ENCODE measurements at regions not wholly inside any gene's neighbourhood (a gene's known extent, or its start where the extent isn't known, plus 50 kb on each side); places are given as distances from the start of the nearest gene placed in this dataset.
"Not testable (repeated sequence)": the region's sequence is repeated elsewhere in the genome, so short reads cannot be mapped to it uniquely, and the experiment has no call there.

DNA sequence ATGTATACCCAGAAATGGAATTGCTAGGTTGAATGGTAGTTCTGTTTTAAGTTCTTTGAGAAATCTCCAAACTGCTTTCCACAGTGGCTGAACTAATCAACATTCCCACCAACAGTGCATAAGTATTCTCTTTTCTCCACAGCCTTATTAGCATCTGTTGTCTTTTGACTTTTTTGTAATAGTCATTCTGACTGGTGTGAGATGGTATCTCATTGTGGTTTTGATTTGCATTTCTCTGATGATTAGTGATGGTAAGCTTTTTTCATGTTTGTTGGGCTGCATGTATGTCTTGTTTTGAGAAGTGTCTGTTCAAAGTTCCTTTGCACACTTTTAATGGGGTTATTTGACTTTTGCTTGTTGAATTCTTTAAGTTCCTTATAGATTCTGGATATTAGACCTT lies 52.4 kb upstream of the EHHADH start:
- H3K4me1 ChIP-seq (ENCODE audit: insufficient read depth, low read length); DNase-seq (ENCODE audit: low read depth); H3K27me3 Mint-ChIP-seq (ENCODE audit: low read depth, unreplicated experiment); H3K27me3 ChIP-seq (ENCODE audit: insufficient read depth, low read length); H3K27ac ChIP-seq (ENCODE audit: low read depth, low read length); H4K20me1 ChIP-seq (ENCODE audit: insufficient read depth, low read length); H3K79me2 ChIP-seq (ENCODE audit: insufficient read depth, low read length); H3K9me3 ChIP-seq (ENCODE audit: insufficient read depth, low read depth, low read length); FAIRE-seq; H3K4me3 ChIP-seq (ENCODE audit: insufficient read depth, low read depth, low read length); H3K27ac Mint-ChIP-seq (ENCODE audit: unreplicated experiment); H3K4me1 Mint-ChIP-seq (ENCODE audit: low read depth, unreplicated experiment); H3K36me3 ChIP-seq (ENCODE audit: insufficient read depth, low read length); H2AFZ ChIP-seq (ENCODE audit: low read depth, low read length); H3K4me3 Mint-ChIP-seq (ENCODE audit: unreplicated experiment); H3K9ac ChIP-seq (ENCODE audit: low read length); H3K4me2 ChIP-seq (ENCODE audit: low read length): not testable (repeated sequence)
- peaks cover 21% of the 10 kb centered on the region for H3K9me3 Mint-ChIP-seq (ENCODE audit: unreplicated experiment)
- peaks cover 29% of the 10 kb centered on the region for H3K36me3 Mint-ChIP-seq (ENCODE audit: low read depth, unreplicated experiment)

DNA sequence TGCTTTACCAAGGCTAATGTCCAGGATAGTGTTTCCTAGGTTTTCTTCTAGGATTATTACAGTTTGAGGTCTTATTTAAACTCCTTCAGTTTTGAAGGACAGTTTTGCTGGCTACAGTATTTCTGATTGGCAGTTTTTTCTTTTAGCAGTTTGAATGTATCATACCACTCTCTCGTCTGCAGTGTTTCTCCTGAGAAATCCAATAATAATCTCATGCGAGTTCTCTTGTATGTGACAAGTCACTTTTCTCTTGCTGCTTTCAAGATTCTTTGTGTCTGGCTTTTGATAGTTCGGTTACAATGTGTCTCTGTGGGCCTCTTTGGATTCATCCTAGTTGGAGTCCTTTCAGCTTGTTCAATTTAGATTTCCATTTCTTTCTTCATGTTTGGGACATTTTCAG lies 53.0 kb upstream of the EHHADH start:
- no peak overlapping the region for H3K27ac ChIP-seq (ENCODE audit: low read depth, low read length)
- Mint-ChIP-seq H3K9me3 (ENCODE audit: unreplicated experiment) (peaks cover 21% of the 10 kb centered on the region), H3K4me3 (ENCODE audit: unreplicated experiment) (no peak overlapping the region), H3K4me1 (ENCODE audit: low read depth, unreplicated experiment) (no peaks in the 10 kb centered on the region), H3K27me3 (ENCODE audit: low read depth, unreplicated experiment) (no peaks in the 10 kb centered on the region), H3K27ac (ENCODE audit: unreplicated experiment) (no peak overlapping the region), H3K36me3 (ENCODE audit: low read depth, unreplicated experiment) (peaks cover 32% of the 10 kb centered on the region)
- no peak overlapping the region for H3K4me3 ChIP-seq (ENCODE audit: insufficient read depth, low read depth, low read length)
- no peaks in the 10 kb centered on the region for H3K27me3 ChIP-seq (ENCODE audit: insufficient read depth, low read length)
- no peak overlapping the region for H2AFZ ChIP-seq (ENCODE audit: low read depth, low read length)
- H3K9me3 ChIP-seq (ENCODE audit: insufficient read depth, low read depth, low read length) = no peaks in the 10 kb centered on the region
- no peak overlapping the region for H3K9ac ChIP-seq (ENCODE audit: low read length)
- H3K4me1 ChIP-seq (ENCODE audit: insufficient read depth, low read length) = no peaks in the 10 kb centered on the region
- H4K20me1 ChIP-seq (ENCODE audit: insufficient read depth, low read length) = peaks cover 3% of the 10 kb centered on the region
- DNase-seq (ENCODE audit: low read depth) = no peak
- no peak for FAIRE-seq
- H3K36me3 ChIP-seq (ENCODE audit: insufficient read depth, low read length) = no peaks in the 10 kb centered on the region
- no peak overlapping the region for H3K4me2 ChIP-seq (ENCODE audit: low read length)
- no peaks in the 10 kb centered on the region for H3K79me2 ChIP-seq (ENCODE audit: insufficient read depth, low read length)
- no peak for TF ChIP-seq EZH2 (IDR thresholded peaks at IDR 0.05; ENCODE audit: insufficient read depth, low read length)
- TF ChIP-seq, protein P1, sequence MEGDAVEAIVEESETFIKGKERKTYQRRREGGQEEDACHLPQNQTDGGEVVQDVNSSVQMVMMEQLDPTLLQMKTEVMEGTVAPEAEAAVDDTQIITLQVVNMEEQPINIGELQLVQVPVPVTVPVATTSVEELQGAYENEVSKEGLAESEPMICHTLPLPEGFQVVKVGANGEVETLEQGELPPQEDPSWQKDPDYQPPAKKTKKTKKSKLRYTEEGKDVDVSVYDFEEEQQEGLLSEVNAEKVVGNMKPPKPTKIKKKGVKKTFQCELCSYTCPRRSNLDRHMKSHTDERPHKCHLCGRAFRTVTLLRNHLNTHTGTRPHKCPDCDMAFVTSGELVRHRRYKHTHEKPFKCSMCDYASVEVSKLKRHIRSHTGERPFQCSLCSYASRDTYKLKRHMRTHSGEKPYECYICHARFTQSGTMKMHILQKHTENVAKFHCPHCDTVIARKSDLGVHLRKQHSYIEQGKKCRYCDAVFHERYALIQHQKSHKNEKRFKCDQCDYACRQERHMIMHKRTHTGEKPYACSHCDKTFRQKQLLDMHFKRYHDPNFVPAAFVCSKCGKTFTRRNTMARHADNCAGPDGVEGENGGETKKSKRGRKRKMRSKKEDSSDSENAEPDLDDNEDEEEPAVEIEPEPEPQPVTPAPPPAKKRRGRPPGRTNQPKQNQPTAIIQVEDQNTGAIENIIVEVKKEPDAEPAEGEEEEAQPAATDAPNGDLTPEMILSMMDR (IDR thresholded peaks at IDR 0.05; ENCODE audit: insufficient read depth, low read depth, low read length) = no peak

DNA sequence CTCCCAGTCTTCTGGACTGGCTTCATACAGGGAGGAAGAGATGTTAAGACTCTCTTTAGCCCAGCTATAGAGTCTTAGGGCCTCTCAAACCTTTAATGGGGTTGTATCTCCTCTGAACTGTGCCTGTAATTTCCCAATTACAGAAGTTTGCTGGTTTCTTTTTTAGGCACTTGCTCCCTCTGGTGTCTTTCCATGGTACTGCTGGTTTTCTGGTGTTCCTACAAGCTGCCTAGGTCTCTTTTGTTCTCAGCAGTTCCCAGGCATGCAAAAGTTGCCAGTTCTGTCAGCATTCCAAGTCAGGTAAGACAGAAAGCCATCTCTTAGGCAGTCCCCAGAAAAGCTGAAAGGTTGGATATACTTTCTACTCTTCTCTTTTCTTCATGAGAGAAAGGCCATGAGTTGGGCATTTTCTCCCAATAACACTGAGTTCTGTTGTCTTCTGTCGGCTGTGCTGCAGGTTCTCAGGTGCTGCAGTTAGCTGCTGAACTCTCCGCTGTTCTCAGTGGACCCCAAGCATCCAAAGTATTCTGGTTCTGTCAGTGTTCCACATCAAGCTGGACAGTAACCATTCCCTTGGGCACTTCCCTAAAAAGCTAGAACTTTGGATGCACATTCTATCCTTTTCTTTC lies 54.4 kb upstream of the EHHADH start:
- Histone ChIP-seq H3K79me2 (ENCODE audit: insufficient read depth, low read length) (no peaks in the 10 kb centered on the region), H3K9me3 (ENCODE audit: insufficient read depth, low read depth, low read length) (no peaks in the 10 kb centered on the region), H3K4me2 (ENCODE audit: low read length) (no peak overlapping the region), H3K36me3 (ENCODE audit: insufficient read depth, low read length) (no peaks in the 10 kb centered on the region), H3K4me3 (ENCODE audit: insufficient read depth, low read depth, low read length) (no peak overlapping the region), H3K4me1 (ENCODE audit: insufficient read depth, low read length) (no peaks in the 10 kb centered on the region), H3K27me3 (ENCODE audit: insufficient read depth, low read length) (no peaks in the 10 kb centered on the region), H3K9ac (ENCODE audit: low read length) (no peak overlapping the region), H3K27ac (ENCODE audit: low read depth, low read length) (no peak overlapping the region), H2AFZ (ENCODE audit: low read depth, low read length) (no peak overlapping the region), H4K20me1 (ENCODE audit: insufficient read depth, low read length) (peaks cover 3% of the 10 kb centered on the region)
- peak; percentile 12 for DNase-seq (ENCODE audit: low read depth)
- no peaks in the 10 kb centered on the region for H3K27me3 Mint-ChIP-seq (ENCODE audit: low read depth, unreplicated experiment)
- H3K4me1 Mint-ChIP-seq (ENCODE audit: low read depth, unreplicated experiment) = no peaks in the 10 kb centered on the region
- H3K27ac Mint-ChIP-seq (ENCODE audit: unreplicated experiment) = no peak overlapping the region
- H3K9me3 Mint-ChIP-seq (ENCODE audit: unreplicated experiment) = peaks cover 21% of the 10 kb centered on the region
- no peak overlapping the region for H3K4me3 Mint-ChIP-seq (ENCODE audit: unreplicated experiment)
- peaks cover 35% of the 10 kb centered on the region for H3K36me3 Mint-ChIP-seq (ENCODE audit: low read depth, unreplicated experiment)
- FAIRE-seq = peak; percentile 23
- TF ChIP-seq EZH2 (IDR thresholded peaks at IDR 0.05; ENCODE audit: insufficient read depth, low read length) = no peak
- TF ChIP-seq, protein P1 (IDR thresholded peaks at IDR 0.05; ENCODE audit: insufficient read depth, low read depth, low read length) = peak; percentile 75
